Ramos (cell line): ENCODE measurements at regions not wholly inside any gene's neighbourhood (a gene's known extent, or its start where the extent isn't known, plus 50 kb on each side); places are given as distances from the start of the nearest gene placed in this dataset.

Source experiments
- in situ Hi-C: fragments of 300-500 bp; cut with MboI; formaldehyde crosslinking; loops from one replicate; pipeline ENCODE4 v1.14.3; 2022; ENCODE audit warnings: low sequenced_read_pairs; ENCODE audit not compliant: unreplicated experiment

DNA sequence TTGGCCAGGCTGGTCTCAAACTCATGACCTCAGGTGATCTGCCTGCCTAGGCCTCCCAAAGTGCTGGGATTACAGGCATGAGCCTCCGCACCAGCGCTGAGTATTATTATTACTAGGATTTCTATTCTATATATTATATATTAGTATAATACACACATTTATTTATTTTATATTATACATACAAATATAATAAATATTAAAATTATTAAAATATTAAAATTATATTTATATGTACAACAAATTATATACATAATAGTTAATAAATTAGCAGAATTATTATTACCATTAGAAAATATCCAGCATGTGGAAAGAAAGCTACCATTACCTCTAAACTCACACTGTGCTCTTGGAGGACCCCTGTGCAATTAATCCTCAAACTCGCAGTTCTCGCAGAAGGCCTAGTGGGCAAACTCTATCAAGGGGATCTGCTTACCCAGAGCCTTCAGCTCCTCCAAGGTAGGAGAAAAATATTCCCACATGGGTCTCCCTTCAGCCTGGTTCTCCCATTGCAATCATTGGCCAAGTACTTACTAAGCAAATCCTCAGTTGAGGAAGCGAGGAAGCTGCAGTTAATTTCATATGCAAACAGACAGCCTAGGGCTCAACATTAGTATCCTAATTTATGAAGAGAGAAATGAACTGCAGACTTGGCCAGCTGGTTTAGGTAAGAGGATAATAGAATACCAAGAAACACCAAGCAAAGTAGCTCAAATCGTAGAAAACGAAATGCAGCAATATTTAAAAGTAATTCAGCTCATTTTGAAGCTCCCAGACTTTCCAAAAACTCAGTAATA is 241.4 kb upstream of the IRX5 start:
- in situ Hi-C loops, result no loop called here

DNA sequence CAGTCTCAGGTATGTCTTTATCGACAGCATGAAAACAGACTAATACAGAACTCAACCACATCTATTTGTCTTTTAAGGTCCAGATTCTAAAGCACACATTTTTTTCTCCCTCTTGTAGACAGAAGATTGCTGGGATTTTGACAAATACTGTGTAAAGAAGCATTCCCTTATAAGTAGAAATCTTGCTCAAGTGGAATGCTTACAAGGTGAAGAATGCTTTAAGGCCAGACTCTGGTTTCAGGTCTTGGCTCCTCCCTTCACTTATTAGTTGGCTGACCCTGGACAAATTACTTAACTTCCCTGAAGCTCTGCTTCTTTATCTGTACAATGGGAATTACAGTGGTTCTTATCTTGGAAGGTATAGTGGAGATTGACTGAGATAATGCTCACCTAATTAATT is 242.3 kb upstream of the IRX5 start:
- in situ Hi-C loops, result no loop called here

DNA sequence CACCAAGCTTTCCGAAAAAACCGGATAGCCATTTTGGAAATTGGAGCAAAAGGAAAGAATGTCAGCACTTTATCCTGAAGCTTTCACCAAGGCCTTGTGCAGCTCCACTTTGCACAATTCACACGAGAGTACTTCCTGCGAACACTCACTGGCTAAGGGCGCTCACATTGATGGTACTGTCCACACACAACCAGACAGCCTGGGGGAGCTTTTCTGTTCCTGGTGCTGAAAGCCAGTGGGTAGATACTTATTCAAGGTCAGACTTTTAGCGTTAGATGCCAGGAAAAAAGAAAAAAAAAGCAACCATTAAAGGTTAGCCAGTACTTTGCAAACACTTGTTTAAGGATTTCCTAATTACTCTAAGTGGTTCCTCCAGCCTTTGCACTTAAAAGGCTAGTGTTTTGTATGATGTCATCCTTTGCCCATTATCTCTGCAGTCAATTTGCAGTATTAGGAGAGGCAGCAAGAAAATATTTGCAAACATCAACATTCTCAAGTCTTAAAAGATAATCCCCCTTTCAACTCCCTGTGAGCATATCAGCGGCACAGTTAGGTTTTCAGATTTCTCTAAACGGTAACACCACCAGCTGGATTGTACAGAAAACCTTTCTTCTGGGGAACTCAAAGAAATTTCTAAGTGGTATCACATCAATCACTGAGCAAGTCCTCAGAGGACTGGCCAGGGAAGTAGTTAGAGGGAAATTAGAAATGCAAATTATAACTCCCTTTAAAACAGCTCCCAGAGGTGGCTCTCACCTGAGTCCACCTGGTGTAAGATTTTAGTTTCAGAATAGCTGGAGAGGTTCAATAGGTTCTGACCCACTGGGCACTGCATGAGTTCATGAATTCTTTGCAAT is 243.4 kb upstream of the IRX5 start:
- in situ Hi-C loops, result no loop called here

DNA sequence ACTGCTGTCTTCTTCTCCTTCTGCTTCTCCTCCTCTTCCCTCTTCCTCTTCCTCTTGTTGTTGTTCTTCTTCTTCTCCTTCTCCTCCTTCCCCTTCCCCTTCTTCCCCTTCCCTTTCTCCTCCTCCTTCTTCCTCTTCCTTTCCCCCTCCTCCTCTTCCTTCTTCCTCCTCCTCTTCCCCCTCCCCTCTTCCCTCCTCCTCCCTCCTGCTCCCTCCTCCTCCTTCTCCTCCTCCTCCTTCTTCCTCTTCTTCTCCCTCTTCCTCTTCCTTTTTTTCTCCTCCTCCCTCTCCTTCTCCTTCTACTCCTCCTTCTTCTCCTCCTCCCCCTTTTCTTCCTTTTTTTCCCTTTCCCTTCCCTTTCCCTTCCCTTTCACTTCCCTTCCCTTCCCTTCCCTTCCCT is 245.0 kb upstream of the IRX5 start:
- in situ Hi-C loops, result no loop called here

DNA sequence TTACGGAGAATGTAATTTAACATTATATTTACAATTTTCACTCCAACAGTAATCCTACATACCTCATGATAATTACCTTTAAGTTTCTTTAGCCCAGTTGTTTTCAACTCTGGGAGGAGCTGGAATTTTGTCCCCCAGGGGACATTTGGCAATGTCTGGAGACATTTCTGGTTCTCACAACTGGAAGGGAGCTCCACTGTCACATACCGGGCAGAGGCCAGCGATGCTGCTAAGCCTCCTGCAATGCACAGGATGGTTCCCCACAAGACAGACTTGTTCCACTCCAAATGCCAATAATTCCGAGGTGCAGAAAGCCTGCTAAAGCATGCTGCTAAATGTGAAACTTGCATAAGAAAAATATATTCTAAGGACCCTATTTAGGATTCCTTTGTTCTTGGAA is 251.1 kb upstream of the IRX5 start:
- in situ Hi-C loops, result no loop called here

DNA sequence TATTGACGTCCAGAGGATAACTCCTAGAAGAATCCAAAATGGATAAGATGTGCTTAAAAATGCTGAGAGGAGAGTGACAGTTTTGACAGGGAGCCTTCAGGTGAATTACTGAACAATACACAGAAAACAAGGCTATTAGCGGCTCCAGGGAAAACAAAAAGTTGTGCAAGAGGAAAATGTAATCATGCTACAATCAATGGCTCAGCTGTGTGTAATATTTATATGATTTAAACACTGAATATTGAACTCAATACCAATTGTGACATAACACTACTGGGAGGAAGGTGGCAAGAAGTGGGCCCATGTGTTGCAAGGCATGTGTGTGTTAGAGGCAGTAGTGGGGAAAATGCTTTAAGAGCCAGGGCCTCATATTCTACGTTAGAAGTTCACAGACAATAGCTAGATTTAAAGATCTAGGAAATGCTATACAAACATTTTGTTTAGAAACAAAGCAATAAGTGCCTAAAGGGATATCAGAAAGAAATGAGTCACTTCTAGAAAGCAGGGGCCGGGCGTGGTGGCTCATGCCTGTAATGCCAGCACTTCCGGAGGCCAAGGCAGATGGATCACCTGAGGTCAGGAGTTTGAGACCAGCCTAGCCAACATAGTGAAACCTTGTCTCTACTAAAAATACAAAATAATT is 253.2 kb upstream of the IRX5 start:
- in situ Hi-C loops, result no loop called here

DNA sequence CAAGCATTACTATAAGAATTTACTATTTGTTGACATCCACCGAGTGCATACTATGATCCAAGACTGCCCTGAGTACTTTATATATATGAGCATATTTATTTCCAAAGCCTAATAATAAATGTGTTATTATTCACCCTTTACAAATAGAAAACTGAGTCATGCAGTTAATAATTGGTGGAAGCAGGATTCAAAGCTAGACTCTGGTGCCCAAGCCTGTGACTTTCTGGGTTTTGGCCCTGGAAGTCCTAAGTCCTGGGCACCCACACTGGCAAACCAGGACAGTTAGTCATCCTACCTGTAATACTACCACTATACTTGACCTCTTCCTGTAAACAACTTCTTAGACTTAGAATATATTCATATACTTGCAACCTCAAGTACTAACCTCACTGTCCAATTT is 257.4 kb upstream of the IRX5 start:
- in situ Hi-C loops, result no loop called here

DNA sequence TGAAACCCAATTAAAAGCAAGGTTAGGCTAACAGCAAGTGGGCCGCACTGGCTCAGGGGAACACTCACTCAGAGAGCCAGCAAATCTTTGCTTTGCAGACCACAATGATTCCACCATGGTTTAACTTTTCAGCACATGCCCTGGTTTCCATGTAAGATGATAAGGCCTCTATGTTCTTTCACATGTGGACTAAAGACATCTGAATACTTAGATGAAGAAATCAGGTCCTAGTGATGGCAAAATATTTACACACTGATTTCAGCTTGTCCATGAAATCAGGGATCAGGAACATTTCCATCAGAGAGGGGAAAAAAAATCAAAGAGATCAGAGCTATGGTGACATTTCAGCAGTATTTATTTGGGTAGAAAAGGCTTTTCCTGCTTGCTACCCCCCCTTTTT is 258.2 kb upstream of the IRX5 start:
- in situ Hi-C loops, result no loop called here

DNA sequence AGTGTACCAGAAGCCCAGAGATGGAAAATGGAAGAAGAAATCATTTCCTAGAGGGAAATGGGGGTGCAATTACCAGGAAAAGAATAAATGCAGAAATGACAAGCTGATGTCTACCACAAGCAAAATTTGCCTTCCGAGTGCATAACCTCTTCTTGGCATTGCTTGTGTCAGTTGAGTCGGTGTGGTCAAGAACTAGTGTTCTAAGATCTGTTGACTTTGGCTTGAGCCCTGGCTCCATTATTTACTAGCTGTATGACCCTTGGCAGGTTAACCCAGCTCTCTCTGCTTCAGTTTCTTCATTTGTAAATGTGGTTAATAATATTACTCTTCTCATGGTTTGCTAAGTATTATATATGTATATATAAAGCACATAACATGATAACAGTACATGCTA is 273.0 kb upstream of the IRX5 start:
- in situ Hi-C loops, result no loop called here

DNA sequence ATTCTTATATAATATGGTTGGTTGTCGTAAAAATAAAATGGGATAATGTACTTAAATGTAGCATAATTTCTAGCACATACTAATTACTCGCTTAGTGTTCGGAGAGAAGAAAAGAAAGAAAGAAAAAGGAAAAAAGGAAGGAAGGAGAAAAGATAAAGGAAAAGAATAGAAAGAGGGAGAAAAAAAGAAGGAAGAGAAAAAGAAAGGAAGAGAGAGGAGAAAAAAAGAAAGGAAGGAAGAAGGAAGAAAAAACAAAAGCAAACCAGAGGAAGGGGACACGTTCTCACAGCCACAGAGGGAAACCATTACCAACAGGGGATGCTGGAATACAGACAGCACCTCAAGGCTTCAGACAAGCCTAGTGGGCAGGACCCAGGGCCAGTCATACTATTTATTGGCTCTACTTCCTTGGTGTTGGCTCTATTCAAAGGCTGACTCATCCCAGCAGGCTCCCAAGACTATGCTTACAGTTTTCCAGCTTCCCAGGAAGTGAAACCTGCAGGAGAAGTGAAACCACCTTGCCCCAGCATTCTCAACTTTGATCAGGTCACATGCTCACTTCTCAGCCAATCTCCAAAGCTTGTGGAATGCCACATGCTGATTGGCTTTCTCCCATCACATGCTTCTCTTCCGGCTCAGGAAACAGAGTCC is 273.5 kb upstream of the IRX5 start:
- in situ Hi-C loops, result no loop called here

DNA sequence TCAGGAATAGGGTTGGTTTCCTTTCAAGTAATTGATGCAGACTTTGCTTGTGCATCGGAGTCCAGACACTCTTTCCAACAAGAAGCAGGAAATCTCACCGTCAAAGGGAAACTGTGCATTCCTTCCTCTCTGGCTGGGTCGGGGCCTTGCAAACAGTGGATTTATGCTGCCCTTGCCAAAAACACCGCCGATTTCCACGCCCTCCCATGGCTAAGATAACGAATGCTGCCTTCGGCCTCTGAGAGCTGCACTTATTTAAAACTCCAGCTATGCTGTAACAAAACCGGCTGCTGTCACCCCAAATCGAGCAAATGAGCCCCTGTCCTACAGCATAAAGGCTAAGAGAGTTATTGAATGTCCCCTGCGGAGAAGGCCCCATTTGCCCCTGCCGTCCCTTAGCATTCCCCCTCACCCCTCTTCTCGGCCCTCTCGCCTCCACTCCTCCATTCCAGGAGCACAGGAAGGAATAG is 275.5 kb upstream of the IRX5 start:
- in situ Hi-C loops, result no loop called here

DNA sequence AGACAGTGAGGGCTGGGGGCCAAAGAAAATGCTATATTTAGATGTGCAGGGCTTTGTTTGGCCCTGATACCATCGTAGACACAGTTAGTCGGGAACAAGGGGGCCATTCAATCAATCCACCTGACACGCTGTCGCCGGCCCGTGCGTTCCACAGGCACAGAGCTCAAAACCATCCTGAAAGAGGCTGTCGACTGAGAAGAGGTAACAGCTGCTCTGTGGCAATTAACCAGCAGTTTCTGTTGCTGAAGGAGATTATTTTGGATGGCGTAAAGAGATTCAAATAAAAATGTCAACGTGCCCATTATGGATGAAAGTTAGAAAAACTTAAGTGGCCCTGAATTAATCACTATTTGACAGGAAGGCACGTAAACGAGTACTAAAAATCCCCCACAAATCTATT is 276.2 kb upstream of the IRX5 start:
- in situ Hi-C loops, result no loop called here

DNA sequence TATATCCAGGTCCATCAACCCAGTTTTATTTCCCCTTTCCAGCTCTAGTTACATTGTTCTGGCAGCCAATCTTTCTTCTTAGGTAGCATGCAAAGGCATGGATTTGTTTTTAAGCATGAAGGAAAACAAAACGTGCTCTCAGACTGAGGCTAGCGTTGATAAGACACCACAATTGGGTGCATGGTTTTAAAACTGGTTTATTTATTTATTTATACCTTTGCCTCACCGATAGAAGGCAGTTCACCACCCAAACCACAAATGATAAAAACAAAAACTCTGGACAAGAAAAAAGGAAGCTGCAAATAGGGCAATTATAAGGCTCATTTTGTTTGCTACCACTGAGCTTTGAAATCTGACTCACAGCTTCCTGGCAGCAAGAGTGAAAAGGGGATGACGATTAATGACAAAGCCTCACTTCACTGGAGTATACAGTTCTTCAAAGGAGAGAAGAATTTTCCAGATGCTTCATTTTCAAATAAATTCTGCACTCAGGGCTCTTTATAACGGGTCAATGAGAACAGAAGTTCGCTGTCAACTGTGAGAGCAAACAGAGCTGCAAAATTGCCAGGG is 278.4 kb upstream of the IRX5 start:
- in situ Hi-C loops, result no loop called here

DNA sequence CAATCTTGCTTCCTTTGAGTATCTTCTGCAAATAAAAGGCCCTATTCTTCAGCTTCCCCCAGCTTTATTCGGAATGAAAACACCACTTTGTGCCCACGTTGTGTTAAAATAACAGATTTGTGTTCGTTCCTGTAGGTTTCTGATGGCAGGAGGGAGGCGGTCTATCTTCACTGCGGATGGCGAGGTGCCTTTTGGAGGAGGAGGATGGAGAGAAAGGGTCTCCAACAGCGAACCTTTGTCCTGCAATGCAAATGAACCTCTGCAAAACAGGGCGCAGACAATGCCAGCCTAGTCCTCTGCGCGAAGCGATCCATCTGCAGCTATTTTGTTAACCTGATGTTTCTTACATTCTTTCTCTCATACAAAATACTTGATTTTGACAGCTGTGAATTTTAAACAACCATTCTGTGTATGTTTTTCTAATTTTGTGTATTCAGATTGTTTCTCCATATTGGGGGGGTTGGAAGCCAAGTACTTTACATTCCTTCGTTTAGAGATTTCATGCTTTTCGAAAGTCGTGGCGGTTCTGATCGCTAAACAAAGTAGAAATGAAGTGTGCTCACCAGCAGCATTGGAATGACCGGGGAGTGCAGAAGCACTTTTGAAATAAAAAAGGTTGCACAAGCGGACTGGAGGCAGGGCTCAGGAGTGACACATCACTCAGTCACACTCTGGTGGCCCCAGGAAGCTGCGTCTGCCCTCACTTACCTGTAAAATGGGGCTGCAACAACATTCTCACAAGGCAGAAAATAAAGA is 279.0 kb upstream of the IRX5 start:
- in situ Hi-C loops, result no loop called here

DNA sequence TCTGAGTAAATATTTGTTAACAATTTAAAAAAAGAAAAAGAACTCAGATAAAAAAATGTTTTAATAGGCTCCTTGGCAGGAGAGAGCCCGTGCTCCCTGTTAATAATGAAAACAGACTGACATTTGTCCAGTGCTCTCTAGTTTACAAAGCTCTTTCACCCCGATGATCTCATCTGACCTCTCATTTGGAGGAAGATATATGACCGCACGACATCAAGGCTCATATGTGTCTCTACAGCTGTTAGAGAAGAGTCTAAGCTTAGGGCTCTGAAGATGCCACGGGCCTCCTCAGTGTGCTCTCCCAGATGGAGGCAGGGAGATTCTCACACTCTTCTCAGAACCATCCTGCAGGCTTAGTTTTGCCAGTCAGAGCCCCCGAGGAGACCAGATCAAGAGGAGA is 280.8 kb upstream of the IRX5 start:
- in situ Hi-C loops, result loop anchor here (25.0 kb wide), 1 partner anchor 312 kb away; no protein-coding TSS in a partner anchor

DNA sequence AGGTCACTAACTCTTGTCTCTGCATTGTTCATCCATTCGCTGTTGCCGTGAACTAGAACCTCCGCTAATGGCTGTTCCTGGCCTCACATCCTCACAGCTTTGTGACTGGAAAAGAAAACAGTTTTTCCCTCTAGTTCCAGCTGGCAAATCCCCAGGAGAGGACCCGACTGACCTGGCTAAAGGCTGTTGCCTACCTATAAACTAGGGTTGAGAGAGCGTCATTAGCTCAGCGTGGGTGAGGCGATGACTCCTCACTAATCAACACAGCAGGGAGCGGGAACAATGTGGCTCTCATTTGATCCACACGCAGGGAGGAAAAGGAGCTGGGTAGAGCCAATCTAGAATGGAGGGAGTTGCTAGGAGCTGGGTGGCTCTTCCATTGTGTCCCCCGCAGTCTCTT is 282.1 kb upstream of the IRX5 start:
- in situ Hi-C loops, result loop anchor here (25.0 kb wide), 1 partner anchor 314 kb away; no protein-coding TSS in a partner anchor

DNA sequence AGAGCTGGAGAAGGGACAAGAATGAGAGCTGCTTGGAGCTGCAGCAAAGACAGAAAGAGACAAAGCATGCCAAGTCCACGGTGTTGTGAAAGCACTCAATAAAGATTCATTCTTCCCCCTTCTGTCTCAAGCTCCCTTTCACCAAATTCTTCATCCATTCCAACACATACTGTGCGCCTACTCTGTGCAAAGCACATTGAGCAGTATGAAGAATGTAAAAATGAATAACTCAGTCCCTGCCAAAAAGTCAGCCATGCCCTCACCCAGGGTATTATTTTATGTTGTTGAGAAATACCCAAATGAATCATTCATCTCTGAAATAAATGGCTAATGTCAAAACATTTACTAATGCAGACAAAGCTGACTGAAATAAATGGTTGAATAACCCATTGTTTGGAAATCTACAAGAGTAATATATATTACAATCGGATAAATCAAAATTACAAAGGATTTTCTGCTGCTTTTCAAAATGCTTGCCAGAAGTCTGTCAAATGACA is 282.9 kb upstream of the IRX5 start:
- in situ Hi-C loops, result loop anchor here (25.0 kb wide), 1 partner anchor 315 kb away; no protein-coding TSS in a partner anchor

DNA sequence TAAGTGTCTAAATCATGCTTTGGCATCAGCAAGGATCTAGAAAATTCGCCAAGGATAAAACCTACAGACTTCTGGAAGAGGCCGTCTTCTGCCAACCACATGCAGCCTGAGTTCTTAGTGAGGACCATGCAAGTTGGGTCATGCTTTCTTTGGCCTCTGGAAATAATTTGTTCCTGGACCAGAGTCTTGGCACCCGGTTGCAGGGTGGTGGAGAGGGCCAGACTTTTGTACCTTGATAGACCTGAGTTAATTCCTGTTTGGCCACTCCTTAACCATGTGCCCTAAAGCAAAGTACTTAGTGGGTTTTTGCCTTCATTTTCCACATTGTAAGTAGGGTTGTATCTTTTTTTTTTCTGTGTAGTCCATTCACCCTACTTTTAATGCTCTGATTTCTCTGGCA is 283.4 kb upstream of the IRX5 start:
- in situ Hi-C loops, result loop anchor here (25.0 kb wide), 1 partner anchor 315 kb away; no protein-coding TSS in a partner anchor

DNA sequence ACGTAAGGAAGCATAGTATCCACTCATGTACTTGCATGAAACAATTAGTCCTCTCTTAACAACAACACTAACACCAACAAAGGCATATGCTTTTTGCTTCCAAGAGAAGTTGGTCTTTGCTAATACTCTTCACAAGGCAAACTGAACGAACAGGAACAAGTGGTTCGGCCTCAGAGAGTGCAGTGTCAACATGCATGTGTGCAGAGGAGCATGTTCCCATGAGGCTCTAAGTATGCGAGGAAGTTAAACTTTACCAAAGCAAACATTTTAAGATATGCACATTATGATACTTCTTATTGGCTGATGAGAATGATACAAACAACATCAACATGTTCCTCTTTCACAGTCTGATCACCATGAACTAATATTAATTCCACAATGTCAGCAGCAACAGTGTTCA is 285.3 kb upstream of the IRX5 start:
- in situ Hi-C loops, result loop anchor here (25.0 kb wide), 1 partner anchor 317 kb away; no protein-coding TSS in a partner anchor
